ENCODE measurements at regions not wholly inside any gene's neighbourhood (a gene's known extent, or its start where the extent isn't known, plus 50 kb on each side); places are given as distances from the start of the nearest gene placed in this dataset.
A peak's percentile ranks its signal among the peaks of the same experiment; 100 is the strongest.
"Not testable (repeated sequence)": the region's sequence is repeated elsewhere in the genome, so short reads cannot be mapped to it uniquely, and the experiment has no call there.

DNA sequence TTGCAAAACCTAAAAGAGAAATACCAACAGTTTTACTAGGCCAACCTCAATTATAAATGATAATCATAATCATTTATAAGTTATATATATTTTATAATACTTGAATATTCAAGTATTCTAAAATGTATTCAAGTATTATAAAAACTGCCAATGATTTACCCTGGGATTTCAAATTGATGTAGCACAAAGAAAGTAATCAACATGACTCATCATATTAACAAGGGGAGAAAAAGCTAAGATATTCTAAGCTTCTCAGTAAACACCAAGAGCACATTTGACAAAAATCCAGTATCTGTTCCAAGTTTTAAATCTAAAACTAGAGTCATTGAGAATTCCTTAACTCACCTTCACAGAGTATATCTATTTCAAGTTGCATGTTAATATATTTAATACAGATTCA lies 56.1 kb downstream of the CAPZA3 start:
- peak; percentile 6 for DNase-seq (ENCODE audit: low read depth)

DNA sequence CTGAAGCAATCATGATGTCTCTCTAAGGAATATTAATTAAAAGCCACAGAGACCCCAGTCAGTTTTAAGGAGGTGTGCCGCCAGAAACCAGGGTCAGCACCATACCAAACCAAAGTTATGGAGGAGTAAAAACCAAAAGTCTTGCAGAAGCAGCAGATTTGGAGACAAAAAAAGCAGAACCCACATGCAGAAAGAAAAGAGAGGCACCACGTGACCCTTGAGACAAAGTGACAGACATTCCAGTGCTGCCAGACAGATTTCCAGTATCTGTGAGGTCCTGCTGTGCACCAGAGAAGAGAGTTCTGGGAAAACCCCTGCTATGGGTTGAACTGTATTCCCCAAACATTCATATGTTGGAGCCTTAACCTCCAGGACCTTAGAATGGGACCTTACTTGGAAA lies 59.7 kb downstream of the CAPZA3 start:
- no peak for DNase-seq (ENCODE audit: low read depth)

DNA sequence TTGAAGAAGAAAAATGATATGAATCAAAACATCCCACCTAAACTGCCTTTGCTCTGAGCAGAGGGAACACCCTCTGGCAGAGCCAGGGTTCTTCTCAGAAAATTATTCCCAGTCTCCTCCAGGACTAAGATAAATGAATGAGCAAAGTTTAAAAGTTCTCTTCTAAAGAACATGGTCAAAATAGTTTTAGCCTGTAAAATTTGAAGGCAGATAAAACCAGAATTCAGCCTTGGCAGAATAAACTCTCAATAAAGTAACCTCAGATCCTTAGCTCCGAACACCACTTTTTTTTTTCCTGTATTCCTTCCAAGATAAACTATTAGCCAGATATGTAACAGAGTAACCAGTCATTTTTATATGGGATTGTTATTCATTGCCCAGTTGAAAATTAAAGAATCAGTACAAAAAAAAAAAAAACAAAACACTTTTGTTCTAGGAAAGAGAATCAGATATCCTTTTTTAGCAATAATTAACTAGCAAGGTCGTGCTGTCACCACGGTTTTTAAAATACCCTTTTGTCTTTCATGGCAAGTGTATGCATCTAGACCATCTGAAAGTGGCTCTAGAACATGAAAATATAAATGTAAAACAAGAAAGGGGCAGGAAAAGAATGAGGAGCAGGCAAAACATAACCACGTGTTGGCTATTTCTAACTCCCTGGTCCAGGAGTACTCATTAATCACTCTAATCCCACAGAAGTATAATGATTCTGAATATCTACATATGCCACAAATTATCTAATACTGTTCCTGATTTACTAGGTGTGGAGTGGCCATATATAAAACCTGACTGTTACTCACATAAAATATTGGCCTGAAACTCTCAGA lies 60.8 kb downstream of the CAPZA3 start:
- DNase-seq (ENCODE audit: low read depth) = no peak

DNA sequence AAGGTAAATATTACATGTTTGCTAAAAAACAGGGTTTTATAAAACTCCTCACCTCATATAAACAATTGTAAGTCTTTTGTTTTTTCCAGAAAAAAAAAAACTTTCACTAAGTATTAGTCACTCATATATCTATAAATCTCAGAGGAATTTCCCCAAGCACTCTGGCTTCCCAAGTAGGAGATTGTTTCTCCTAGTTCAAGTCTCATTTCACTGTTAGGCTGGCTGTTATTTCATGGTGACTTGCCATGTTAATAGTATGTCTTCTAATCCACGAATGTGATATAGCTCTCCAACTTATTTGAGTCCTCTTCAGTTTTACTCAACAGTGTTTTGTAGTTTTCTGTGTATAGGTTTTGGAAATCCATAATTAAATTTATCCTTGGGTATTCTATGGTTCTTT lies 61.6 kb downstream of the CAPZA3 start:
- DNase-seq (ENCODE audit: low read depth) = peak; percentile 32

DNA sequence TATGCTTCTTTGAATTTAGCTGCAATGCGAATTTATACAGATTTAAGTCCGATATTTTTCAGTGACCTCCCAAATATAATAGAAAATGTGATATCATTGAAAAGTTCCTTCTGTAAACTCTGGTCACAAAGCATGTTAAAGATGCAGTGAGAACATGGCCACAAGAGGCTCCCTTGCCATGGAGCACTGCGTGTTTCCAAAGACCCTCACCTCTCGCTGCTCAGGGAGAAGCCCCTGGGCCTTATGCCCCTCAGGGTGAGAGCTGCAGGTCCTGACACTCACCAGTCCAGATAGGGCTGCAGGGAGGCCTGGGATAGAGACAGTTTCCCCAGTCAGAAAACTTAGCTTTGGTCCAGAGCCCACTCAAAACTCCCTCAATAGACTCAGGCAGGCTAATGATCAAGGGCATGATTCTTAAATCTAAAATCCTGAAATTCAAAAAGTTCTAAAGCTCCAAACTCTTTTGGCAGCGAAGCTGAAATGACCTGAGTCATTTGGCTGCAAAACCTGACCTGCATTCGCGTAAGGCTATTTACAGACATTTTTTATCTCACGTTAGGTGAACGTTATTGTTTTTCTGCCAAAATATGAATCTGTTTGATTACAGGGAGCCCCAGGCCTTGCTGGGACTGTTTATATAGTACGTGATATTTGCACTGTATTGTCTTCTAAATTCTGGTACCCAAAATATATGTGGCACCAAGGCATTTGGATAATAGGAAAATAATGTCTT lies 67.8 kb downstream of the CAPZA3 start:
- DNase-seq (ENCODE audit: low read depth) = no peak

DNA sequence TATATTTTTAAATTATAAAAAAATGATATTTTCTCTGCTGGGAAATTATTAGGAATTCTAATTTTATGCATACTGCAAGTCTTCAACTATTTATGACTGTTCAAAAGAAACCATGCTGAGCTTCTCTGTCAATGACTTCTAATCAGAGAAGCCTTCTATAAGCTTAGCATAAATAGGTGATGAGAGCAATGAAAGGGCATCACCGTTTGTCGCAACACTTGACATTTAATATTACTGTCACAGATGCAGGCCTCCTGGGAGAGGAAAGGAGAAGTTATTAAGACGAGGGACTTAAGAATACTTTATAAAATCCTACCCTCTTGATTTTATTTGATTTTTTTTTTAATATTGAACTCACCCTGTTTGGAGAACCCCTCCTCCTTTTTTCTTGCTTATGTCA lies 69.8 kb downstream of the CAPZA3 start:
- DNase-seq (ENCODE audit: low read depth) = no peak

DNA sequence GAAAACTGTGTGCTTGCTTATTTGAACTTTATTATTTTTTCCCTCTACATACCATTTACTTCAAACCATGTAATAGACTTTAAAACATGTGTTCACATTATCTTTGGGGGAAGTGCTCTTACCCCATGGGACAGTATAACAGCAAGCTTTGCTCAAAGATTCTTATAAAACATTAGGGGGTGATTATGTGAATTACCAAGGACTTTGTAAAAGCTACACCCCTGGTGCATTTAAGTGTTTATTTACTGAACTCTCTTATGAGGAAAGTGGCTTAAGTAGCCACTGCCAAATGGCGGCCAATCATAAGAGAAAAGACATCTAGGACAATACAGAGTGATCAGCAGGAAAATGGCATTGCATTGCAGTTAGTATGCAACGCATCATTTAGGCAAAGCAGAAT lies 70.3 kb downstream of the CAPZA3 start:
- no peak for DNase-seq (ENCODE audit: low read depth)

DNA sequence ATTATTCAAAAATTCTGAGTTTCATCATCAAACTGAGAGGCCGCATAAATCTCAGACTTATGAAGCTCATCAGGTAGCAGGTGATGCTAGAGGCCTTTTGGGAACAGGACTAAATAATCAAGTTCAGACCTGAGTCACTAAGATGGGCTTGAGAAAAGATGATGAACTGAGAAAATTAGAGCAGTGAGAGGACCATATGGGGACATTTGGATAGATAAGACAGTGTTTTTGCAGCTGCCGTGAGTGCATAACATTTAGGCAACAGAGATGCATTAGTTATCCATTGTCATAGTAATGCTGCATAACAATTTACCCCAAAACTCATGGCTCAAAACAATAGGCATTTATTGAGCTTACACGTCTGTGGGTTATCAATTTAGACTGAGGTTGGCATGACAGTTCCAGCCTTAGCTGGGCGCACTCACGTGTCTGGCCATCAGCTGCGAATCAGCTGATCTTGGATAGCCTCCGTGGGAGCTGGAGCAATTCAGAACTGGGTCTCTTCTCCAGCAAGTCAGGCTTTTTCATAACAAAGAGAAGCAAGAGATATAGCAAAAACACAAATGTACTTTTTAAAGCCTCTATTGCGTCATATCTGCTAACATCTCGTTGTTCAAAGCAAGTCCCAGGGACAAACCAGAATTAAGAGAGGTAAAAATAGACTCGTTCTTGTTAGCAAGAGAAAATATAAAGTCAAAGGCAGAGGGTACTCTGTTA lies 72.8 kb downstream of the CAPZA3 start:
- DNase-seq (ENCODE audit: low read depth) = no peak

DNA sequence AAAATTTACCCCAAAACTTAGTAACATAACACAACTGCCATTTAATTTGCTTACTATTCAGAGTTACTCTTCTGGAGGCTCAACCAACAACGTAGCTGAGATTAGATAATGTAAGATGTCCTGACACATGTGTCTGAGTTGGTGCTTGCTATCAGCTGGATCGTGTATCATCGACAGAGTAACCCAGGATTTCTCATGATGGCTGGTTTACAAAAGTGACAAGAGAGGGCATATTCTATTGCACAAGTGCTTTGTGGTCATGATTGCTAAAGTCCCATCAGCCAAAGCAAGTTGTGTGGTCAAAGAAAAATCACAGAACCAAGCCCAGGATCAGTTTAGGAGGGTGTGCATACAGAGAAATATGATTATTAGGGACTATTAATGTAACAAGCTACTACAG lies 73.4 kb downstream of the CAPZA3 start:
- DNase-seq (ENCODE audit: low read depth) = no peak

DNA sequence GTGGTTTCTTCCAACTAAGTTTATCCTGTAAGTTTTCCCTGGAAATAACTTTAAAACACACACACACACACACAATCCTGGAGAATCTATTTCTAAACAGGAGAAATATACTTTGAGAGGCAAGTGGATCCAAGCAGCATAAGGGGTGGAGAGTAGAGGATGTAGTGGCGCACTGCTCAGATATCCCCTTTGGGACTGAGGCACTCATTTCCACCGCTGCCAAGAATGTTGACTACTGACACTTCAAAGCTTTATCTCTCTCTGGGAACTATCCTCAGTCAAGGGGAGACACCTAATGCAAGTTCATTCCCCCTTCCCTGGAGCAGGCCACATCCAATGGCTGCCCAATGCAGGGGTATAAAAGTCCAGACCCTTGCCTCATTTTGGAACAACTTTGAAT lies 75.8 kb downstream of the CAPZA3 start:
- DNase-seq (ENCODE audit: low read depth) = no peak

DNA sequence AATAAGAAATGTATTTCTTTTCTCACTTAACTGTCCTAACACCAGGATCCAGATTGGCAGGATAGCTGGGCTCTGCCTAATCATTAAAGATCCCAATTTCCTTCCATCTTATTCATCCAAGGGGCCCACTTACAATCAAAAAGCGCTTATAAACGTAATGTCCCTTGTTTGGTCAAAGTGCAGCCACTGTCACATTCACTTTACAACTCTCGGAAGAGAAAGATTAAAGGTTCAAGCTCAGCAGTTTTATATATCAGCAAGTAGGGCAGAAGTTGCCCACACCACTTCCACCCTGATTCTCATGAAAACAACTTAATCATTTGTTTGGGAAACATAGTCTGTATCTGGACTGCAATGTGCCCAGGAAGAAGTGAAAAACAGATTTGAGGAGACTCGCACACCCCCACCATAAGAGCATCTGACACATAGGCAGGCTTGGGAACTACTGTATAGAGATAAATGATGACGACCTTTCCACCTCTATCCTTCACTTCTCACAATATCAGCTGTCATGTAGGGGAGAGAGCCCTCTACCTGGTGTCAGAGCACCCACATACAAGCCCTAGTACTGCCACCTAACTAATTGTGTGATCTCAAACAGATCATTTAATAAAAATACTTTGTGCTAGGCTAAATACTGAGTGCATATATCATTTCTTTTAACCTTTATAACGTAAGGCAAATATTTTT lies 80.8 kb downstream of the CAPZA3 start:
- no peak for DNase-seq (ENCODE audit: low read depth)

DNA sequence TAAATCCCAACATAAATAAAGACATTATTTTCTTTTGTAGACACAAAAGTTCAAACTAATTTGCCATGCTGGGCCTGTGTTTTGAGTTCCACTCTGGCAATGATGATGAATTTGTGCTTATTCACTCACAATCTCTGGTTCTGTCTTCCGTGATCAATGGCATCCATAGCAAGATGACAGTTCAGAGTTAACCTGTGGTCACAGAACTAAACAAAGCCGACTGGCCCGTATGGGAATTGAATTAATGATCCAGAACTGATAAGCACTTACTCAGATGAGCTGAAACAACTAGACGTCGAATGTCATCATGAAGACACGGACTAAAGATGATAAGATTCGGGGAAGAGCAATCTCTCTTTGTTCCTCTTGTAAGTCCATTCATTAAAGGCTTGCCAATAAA lies 81.6 kb downstream of the CAPZA3 start:
- no peak for DNase-seq (ENCODE audit: low read depth)

DNA sequence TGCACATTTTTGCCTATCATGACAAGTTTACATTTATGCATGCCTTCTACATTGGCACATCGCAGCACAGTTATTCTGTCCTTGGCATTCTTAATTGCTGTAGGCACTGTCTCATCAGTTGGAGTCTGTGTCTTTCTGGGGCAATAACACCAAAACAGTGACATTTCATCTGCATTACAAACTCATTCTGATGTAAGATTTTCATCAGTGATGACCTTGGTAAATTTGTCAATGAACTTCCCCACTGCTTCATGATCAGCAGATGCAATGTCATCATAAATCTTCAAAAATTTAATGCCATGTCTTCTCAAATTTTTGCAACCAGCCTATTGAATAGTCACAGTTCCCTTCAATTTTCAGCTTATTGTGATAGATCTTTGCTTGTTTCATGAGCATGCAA lies 85.5 kb downstream of the CAPZA3 start:
- no peak for DNase-seq (ENCODE audit: low read depth)

DNA sequence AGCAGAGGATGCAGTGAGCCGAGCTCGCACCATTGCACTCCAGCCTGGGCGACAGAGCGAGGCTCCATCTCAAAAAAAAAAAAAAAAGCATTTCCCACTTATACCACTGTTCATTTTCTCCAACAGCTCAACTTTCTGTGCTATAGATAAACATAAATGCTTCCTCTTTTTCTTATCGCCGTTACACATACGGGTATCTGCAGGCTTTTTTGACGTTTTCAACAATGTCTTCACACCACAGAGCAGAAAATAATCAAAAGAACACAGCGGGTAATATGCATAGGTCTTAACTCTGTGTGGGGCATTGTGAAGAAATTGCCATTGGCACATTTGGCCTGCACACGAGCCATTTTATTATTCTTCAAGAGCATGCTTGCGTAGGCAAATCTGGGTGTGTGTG lies 86.4 kb downstream of the CAPZA3 start:
- no peak for DNase-seq (ENCODE audit: low read depth)

DNA sequence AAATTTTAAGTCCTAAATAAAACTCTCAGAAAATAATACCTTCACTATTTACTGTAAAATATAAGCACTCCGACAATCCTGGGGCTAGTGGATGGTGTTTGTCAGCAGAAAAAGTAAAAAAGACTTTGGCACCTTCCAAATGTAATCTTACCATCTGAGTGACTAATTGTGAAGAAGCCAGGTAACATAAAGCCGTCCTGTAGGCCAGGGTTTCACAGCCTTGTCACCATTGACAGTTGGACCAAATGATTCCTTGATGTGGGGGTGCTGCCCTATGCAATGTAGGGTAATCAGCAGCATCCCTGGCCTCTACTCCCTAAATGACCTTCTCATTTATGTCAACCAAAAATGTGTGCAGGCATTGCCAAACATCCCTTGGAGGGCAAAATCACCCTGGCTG lies 87.2 kb downstream of the CAPZA3 start:
- DNase-seq (ENCODE audit: low read depth) = no peak

DNA sequence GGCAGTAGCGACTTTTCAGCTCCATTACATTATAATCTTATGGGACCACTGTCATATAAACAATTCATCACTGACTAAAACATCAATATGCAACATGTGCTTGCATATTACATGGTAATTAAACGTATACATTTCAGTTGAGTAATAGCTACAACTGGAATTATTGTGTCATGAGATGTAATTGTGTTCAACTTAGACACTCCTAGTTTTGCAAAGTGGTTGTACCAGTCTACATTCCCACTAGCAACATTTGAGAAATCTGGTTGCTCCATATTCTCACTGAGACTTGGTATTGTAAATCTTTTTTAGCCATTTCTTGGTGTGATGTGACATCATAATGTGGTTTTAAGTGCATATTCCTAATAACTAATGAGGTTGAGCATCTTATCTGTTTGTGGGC lies 90.0 kb downstream of the CAPZA3 start:
- no peak for DNase-seq (ENCODE audit: low read depth)

DNA sequence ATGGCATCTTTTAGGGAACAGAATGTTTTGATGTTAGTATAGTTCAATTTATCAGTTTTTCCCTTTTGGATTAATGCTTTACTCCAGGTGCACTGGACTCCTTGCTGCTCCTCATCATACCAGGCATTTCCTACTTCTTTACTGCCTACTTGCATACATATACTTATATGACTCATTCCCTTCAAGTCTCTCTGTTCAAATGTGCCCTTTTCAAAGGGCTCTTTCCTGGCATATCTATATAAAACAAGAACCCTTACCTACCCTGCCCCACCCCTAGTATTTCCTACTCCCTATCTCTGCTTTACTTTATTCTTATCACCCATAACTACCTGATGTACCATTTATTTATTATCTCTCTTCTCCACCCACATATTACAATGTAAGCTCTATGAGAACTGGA lies 90.6 kb downstream of the CAPZA3 start:
- DNase-seq (ENCODE audit: low read depth) = no peak

DNA sequence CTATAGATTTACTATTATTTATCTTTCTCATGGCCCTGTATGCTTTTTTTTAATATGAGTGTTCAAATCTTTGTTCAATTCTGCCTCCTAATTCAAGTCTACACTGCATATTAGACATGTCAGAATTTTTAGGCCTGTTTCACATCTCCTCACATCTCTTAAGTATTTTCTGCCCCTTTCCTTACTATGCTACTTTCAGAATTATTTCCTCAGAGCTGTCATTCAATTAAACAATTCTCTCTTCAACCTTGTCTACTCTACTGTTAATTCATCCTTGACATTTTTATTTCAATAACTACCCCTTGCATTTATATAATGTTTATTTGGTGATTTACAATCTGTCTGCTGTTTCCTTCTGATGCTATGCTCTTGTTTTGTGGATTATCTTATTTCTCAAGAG lies 91.1 kb downstream of the CAPZA3 start:
- no peak for DNase-seq (ENCODE audit: low read depth)

DNA sequence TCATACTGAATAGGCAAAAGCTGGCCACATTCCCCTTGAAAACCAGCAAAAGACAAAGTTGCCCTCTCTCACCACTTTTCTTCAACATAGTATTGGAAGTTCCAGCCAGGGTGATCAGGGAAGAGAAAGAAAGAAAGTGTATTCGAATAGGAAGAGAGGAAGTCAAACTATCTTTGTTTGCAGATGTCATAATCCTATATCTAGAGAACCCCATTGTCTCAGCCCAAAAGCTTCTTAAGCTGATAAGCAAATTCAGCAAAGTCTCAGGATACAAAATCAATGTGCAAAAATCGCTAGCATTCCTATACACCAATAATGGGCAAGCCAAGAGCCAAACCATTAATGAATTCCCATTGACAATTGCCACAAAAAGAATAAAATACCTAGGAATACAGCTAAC lies 95.0 kb downstream of the CAPZA3 start:
- DNase-seq (ENCODE audit: low read depth) = not testable (repeated sequence)

DNA sequence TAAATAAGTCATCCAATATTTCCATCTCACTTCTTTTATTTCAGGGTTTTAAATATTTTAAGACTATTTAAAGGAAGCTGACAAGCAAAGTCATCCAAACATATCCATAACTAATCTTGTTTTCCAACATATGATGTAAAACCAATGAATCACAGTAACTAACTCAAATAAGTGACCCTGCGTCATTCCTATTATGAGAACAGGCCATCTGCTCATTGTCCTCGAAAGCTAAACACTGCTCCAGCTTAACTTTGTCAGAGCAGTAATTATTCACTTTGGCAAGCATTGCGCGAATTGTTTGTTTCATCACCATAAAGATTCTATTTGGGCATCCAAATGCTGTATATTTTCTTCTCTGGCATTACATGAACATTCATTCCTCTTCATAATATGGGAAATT lies 99.1 kb downstream of the CAPZA3 start:
- DNase-seq (ENCODE audit: low read depth) = no peak

DNA sequence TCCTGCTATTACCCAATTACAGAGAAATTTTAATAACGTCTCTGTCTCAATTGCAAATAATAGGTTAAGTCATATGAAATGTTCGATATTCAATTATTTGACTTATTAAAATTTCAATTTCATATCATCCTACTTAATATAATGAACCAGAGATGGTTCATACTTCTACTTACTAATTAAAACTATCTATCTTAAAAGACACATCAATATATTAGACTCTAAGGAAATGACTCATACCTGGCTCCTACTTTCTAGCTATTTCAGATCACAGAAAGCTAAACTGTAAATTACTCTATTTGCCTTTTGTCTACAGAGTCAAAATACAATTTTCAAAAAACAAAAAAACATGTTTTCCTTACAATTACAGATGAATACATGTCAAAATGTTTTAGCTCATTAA lies 99.6 kb downstream of the CAPZA3 start:
- no peak for DNase-seq (ENCODE audit: low read depth)

DNA sequence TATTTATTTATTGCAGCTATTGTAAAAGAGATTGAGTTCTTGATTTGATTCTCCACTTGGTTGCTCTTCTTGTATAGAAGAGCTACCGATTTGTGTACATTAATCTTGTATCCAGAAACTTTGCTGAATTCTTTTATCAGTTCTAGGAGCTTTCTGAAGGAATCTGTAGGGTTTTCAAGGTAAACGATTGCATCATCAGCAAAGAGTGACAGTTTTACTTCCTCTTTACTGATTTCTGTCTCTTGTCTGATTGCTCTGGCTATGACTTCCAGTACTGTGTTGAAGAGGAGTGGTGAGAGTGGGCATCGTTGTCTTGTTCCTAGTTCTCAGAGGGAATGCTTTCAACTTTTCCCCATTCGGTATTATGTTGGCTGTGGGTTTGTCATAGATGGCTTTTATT lies 103.1 kb downstream of the CAPZA3 start:
- not testable (repeated sequence) for DNase-seq (ENCODE audit: low read depth)

Data from M059J (cell line).